RWPE1 (cell line): ENCODE measurements at regions not wholly inside any gene's neighbourhood (a gene's known extent, or its start where the extent isn't known, plus 50 kb on each side); places are given as distances from the start of the nearest gene placed in this dataset.

Experiments used
- CTCF ChIA-PET: fragments of 350-600 bp; sonication (Branson Sonifier 250); formaldehyde crosslinking; extraction: SDS; loops from one replicate; lab custom pipeline; 2021; lab: Yijun Ruan, JAX
- POLR2A ChIA-PET: fragments of 400-600 bp; formaldehyde crosslinking; extraction: SDS; loops from one replicate; lab custom pipeline; 2020; ENCODE audit warnings: antibody characterized with exemption; ENCODE audit not compliant: low non-redundant PET; lab: Yijun Ruan, JAX
- DNase-seq: peaks from one replicate; pipeline ENCODE4 v3.0.0; 2012; ENCODE audit warnings: low spot score
- H3K27ac ChIP-seq: fragments of 450-650 bp; 2 replicates; pipeline ENCODE4 v1.5.1; 2017
- TF ChIP-seq, protein P1 (sequence below): fragments of 450-650 bp; conservative IDR thresholded peaks from 2 replicates; pipeline ENCODE4 v1.5.1; 2017; ENCODE audit warnings: low read depth, mild to moderate bottlenecking

DNA sequence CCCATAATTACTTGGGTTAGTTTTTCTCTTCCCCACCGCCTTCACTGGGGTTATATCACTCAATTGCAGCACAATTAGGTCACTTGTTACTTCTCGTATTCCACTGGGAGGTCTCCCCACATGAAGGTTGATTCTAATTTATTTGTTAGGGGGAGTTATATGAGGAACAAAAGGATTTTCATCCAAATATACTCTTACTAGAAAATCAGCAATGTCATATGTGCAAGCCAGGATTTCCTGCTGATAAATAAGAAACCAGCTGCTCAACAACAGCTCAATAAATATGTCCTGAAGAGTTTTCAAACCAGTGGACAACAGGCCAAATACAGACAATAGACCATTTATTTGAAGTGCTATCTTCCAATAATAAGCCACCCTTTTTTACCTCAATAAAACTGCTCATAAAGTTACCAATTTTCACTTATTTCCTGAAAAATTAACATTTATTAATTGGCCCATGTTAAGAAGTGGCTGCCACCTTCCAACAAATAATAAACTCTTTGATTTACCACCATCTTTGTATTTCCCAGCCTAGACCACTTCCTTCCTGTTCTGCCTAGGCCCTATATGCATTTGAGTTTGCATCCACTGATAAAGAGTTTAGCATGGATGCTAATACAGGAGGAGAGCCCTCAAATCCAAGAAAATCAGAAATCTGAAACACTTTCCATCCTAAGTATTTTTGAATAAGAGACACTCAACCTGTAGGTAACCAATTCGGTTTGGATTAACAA is 184.4 kb upstream of the SLC39A10 start:
- CTCF ChIA-PET: no interaction called here
- TF ChIP-seq, protein P1, sequence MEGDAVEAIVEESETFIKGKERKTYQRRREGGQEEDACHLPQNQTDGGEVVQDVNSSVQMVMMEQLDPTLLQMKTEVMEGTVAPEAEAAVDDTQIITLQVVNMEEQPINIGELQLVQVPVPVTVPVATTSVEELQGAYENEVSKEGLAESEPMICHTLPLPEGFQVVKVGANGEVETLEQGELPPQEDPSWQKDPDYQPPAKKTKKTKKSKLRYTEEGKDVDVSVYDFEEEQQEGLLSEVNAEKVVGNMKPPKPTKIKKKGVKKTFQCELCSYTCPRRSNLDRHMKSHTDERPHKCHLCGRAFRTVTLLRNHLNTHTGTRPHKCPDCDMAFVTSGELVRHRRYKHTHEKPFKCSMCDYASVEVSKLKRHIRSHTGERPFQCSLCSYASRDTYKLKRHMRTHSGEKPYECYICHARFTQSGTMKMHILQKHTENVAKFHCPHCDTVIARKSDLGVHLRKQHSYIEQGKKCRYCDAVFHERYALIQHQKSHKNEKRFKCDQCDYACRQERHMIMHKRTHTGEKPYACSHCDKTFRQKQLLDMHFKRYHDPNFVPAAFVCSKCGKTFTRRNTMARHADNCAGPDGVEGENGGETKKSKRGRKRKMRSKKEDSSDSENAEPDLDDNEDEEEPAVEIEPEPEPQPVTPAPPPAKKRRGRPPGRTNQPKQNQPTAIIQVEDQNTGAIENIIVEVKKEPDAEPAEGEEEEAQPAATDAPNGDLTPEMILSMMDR: no peak
- POLR2A ChIA-PET: no interaction called here
- DNase-seq: no peak
- H3K27ac ChIP-seq: no peak overlapping the region

DNA sequence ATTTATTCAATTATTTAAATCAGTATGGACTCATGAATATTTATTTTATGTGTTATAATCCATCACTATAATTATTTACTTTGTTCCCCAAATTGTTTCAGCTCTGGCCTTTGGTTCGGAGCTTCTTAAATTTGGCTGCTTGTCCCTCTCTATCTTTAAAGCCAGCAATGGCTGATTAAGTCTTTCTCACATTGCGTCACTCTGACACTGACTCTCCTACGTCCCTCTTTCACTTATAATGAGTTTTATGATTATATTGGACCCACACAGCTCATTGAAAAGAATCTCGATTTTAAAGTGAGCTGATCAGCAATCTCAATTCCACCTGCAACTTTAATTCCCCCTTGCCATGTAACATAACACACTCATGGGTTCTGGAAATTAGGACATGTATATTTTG is 185.2 kb upstream of the SLC39A10 start:
- ChIA-PET POLR2A (no interaction called here), CTCF (no interaction called here)
- no peak overlapping the region for H3K27ac ChIP-seq
- TF ChIP-seq, protein P1: no peak
- DNase-seq: no peak

DNA sequence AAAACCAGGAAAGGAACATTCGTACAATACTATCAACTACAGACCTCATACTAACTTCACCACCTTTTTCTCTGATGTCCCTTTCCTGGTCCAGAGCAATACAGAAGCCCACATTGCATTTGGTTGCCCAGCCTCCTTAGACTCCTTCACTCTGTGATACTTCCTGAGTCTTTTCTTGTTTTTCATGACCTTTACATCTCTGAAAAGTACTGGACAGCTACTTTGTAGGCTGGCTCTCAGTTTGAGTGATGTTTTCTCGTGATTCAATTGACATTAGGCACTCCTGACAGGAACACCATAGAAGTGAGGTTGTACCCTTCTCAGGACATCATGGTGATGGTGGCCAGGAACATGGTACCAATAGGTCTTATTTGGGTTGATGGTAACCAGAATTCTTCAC is 185.9 kb upstream of the SLC39A10 start:
- CTCF ChIA-PET: no interaction called here
- no peak overlapping the region for H3K27ac ChIP-seq

DNA sequence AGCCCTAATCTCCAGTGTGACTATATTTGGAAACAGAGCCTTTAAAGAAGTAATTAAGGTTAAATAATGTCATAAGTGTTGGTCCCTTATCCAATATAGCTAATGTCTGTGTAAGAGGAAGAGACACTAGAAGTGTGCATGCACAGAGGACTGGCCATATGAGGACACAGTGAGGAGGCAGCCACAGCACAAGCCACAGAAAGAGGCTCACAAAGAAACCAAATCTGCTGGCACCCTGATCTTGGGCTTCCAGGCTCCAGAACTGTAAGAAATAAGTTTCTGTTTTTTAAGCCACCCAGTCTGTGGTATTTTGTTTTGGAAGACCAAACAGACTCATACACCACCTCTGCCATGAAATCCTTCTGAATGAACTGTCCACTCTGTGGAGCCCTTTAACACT is 186.4 kb upstream of the SLC39A10 start:
- TF ChIP-seq, protein P1: no peak
- no peak overlapping the region for H3K27ac ChIP-seq
- DNase-seq: no peak
- ChIA-PET CTCF (no interaction called here), POLR2A (no interaction called here)

More for the DNA sequence above, 185.9 kb upstream of the SLC39A10 start:
- TF ChIP-seq, protein P1: no peak
- DNase-seq: no peak
- POLR2A ChIA-PET: no interaction called here

DNA sequence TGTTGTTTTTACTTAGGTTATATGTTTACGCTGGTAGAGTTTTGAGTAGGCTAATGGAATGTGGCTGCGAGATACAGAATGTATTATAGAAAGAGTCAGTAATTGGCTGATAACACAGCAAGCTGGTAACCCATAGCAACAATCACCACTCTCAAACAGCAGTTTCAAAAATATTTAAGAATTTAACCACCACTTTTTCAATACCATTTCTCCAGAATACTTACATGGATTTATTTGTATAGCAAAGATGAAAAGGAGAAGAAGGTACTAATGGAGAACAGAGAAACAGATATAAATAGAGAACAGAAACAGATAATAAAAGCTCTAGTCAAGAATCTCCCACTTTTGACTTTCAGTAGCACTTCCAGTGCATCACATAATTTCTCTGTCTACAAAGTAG is 188.3 kb upstream of the SLC39A10 start:
- ChIA-PET POLR2A (no interaction called here), CTCF (no interaction called here)
- TF ChIP-seq, protein P1: no peak
- no peak overlapping the region for H3K27ac ChIP-seq
- DNase-seq: no peak

DNA sequence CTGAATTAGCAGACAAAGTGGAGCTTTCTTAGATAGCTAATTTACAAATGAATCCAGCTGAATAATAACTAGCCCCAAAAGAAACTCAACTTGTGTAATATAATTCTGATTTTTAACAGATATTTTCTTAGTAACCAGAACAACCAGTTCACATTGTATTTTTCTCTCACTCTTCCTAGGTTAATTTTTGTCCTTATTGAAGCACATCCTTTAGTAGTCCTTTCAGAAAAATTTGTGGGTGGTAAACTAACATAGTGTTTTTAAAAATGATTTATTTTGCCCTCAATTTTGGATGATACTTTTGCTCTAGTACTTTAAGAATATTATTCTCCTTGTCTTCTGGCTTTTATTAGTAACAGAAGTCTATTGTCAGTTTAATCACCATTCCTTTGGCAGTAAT is 190.6 kb upstream of the SLC39A10 start:
- ChIA-PET POLR2A (no interaction called here), CTCF (no interaction called here)
- H3K27ac ChIP-seq: no peak overlapping the region
- TF ChIP-seq, protein P1: no peak
- DNase-seq: no peak
